ENCODE measurements at regions not wholly inside any gene's neighbourhood (a gene's known extent, or its start where the extent isn't known, plus 50 kb on each side); places are given as distances from the start of the nearest gene placed in this dataset.
"Not testable (repeated sequence)": the region's sequence is repeated elsewhere in the genome, so short reads cannot be mapped to it uniquely, and the experiment has no call there.

DNA sequence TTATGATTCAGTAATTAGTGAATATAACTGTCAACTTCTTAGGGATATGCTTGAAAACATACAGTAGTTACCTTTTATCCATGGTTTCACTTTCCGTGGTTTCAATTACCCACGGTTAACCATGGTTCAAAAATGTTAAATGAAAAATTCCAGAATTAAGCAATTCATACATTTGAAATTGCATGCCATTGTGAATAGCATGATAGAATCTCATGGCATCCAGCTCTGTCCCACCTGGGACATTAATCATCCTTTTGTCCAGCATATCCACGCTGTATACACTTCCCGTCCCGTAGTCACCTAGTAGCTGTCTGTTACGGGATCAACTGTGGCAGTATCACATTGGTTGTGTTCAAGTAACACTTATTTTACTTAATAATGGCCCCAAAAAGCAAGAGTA lies 781.7 kb upstream of the CITED2 start:
- TF ChIP-seq EZH2phosphoT487 (IDR thresholded peaks at IDR 0.05; ENCODE audit: insufficient read depth, low read depth) (no peak), EZH2 (IDR thresholded peaks at IDR 0.05; ENCODE audit: insufficient read depth, poor library complexity, severe bottlenecking) (no peak)
- Histone ChIP-seq H3K9me2 (ENCODE audit: insufficient read depth) (no peaks in the 10 kb centered on the region), H3K36me3 (ENCODE audit: low read depth) (no peaks in the 10 kb centered on the region), H3K27me3 (replicated peaks; ENCODE audit: insufficient read depth) (no peaks in the 10 kb centered on the region), H3K9ac (no peak overlapping the region), H3K9me3 (ENCODE audit: low read depth) (no peaks in the 10 kb centered on the region), H2AFZ (no peak overlapping the region), H3K27ac (no peak overlapping the region), H3K4me3 (no peak overlapping the region), H3F3A (ENCODE audit: insufficient read depth) (no peaks in the 10 kb centered on the region), H3K79me2 (ENCODE audit: insufficient read depth) (no peaks in the 10 kb centered on the region), H4K20me1 (ENCODE audit: insufficient read depth) (no peaks in the 10 kb centered on the region), H3K4me2 (ENCODE audit: unreplicated experiment) (no peak overlapping the region), H3K4me1 (ENCODE audit: insufficient read depth) (no peaks in the 10 kb centered on the region)
- WGBS, 2 experiments (ENCODE audit: low coverage in 1 of 2, low lambda C conversion rate in 2 of 2, missing lambda C conversion rate in 2 of 2): 91 to 96% methylated on average over 6 of the region's 6 CpGs
- in situ Hi-C loops (cut with MboI): no loop called here
- no peak for DNase-seq

DNA sequence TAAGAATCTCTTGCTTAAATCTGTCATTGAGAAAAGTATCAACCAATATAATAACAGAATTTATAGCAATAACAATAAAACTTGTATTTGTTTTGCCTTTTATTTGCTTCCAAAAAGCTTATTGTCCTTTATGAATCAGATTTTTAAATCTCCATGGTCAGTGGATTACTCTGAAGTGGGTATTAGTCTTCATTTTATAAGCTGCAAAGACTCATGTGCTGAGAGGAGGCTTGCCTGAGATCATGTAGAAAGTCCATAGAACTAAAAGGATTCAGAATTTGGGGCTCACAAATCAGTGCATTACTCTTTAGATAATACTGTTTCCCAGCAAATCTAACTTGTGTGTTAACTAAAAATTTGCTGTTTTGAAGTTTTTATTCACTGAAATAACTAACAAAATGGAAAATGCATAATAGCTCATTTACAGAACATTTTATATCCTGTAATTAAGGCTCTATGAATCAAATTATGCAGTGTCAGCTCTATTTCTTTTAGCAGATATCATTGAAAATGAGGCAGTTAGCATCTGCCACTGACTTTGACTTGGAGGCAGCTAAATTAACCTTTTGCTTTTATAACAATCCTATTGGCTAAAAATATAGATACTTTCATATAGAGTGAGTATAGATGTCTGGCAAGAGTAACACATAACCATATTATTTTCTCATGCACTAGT lies 781.1 kb upstream of the CITED2 start:
- TF ChIP-seq EZH2phosphoT487 (IDR thresholded peaks at IDR 0.05; ENCODE audit: insufficient read depth, low read depth) (no peak), EZH2 (IDR thresholded peaks at IDR 0.05; ENCODE audit: insufficient read depth, poor library complexity, severe bottlenecking) (no peak)
- Histone ChIP-seq H3K27me3 (replicated peaks; ENCODE audit: insufficient read depth) (no peaks in the 10 kb centered on the region), H2AFZ (no peak overlapping the region), H3K4me2 (ENCODE audit: unreplicated experiment) (no peak overlapping the region), H3K9ac (no peak overlapping the region), H3K9me3 (ENCODE audit: low read depth) (no peaks in the 10 kb centered on the region), H3K4me1 (ENCODE audit: insufficient read depth) (no peaks in the 10 kb centered on the region), H3K27ac (no peak overlapping the region), H3K4me3 (no peak overlapping the region), H3K36me3 (ENCODE audit: low read depth) (no peaks in the 10 kb centered on the region), H3F3A (ENCODE audit: insufficient read depth) (no peaks in the 10 kb centered on the region), H3K79me2 (ENCODE audit: insufficient read depth) (no peaks in the 10 kb centered on the region), H4K20me1 (ENCODE audit: insufficient read depth) (no peaks in the 10 kb centered on the region), H3K9me2 (ENCODE audit: insufficient read depth) (no peaks in the 10 kb centered on the region)
- no peak for DNase-seq
- in situ Hi-C loops (cut with MboI): no loop called here

DNA sequence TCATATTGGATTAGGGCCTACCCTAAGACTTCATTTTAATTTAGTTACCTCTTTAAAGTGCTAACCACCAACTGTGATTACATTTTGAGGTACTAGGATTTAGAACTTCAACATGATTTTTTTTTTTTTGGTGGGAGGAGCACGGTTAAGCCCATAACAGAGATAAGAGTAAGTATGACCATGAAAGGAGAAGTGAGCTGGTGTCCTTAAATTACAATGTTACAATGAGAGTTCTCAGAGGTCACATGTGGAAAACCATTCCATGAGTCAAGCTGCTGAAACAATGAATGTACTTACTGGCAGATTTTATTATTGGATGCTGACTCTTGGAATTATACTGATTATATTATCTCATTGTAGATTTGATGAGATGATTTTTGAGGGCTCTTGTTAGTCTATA lies 779.3 kb upstream of the CITED2 start:
- no peaks in the 10 kb centered on the region for H3K79me2 ChIP-seq (ENCODE audit: insufficient read depth)
- no peak for DNase-seq
- H3K4me3 ChIP-seq: no peak overlapping the region
- no peaks in the 10 kb centered on the region for H3K36me3 ChIP-seq (ENCODE audit: low read depth)
- no peaks in the 10 kb centered on the region for H3K4me1 ChIP-seq (ENCODE audit: insufficient read depth)
- WGBS, 2 experiments (ENCODE audit: low coverage in 1 of 2, low lambda C conversion rate in 2 of 2, missing lambda C conversion rate in 2 of 2): 94 to 96% methylated on average over 1 of the region's 1 CpG
- H3K27ac ChIP-seq: no peak overlapping the region
- no peak overlapping the region for H3K4me2 ChIP-seq (ENCODE audit: unreplicated experiment)
- H4K20me1 ChIP-seq (ENCODE audit: insufficient read depth): no peaks in the 10 kb centered on the region
- H3F3A ChIP-seq (ENCODE audit: insufficient read depth): no peaks in the 10 kb centered on the region
- H3K9me2 ChIP-seq (ENCODE audit: insufficient read depth): no peaks in the 10 kb centered on the region
- H3K27me3 ChIP-seq (replicated peaks; ENCODE audit: insufficient read depth): no peaks in the 10 kb centered on the region
- 0 out of 2 replicates have a peak overlapping the region, but pooled peaks have one; percentile 5 for H2AFZ ChIP-seq
- in situ Hi-C loops (cut with MboI): no loop called here
- no peaks in the 10 kb centered on the region for H3K9me3 ChIP-seq (ENCODE audit: low read depth)
- TF ChIP-seq EZH2phosphoT487 (IDR thresholded peaks at IDR 0.05; ENCODE audit: insufficient read depth, low read depth) (no peak), EZH2 (IDR thresholded peaks at IDR 0.05; ENCODE audit: insufficient read depth, poor library complexity, severe bottlenecking) (no peak)
- H3K9ac ChIP-seq: no peak overlapping the region

DNA sequence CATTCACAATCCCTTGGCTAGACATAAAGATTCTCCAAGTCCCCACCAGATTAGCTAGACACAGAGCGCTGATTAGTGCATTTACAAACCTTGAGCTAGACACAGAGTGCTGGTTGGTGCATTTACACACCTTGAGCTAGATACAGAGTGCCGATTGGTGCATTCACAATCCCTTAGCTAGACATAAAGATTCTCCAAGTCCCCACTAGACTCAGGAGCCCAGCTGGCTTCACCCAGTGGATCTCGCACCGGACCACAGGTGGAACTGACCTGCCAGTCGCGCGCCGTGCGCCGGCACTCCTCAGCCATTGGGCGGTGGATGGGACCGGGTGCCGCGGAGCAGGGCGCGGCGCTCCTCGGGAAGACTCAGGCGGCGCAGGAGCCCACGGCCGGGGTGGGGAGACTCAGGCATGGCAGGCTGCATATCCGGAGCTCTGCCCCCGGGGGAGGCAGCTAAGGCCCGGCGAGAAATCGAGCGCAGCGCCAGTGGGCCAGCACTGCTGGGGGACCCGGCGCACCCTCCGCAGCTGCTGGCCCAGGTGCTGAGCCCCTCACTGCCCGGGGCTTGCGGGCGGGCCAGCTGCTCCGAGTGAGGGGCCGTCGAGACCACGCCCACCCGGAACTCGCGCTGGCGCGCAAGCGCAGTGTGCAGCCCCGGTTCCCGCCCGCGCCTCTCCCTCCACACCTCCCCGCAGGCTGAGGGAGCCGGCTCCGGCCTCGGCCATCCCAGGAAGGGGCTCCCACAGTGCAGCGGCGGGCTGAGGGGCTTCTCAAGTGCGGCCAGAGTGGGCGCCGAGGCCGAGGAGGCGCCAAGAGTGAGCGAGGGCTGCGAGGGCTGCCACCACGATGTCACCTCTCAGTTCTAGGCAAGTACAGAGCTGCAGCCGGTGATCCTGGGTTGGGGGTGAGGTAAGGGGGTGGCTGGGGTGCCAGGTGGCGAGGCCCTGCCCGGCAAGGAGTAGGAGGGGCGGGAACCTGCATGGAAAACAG lies 773.7 kb upstream of the CITED2 start:
- H3K27ac ChIP-seq; H3K36me3 ChIP-seq (ENCODE audit: low read depth); H2AFZ ChIP-seq; H3K4me2 ChIP-seq (ENCODE audit: unreplicated experiment); H3F3A ChIP-seq (ENCODE audit: insufficient read depth); H3K9me2 ChIP-seq (ENCODE audit: insufficient read depth); DNase-seq; H3K9ac ChIP-seq; H3K4me3 ChIP-seq; H3K4me1 ChIP-seq (ENCODE audit: insufficient read depth); H3K9me3 ChIP-seq (ENCODE audit: low read depth); H3K79me2 ChIP-seq (ENCODE audit: insufficient read depth); H4K20me1 ChIP-seq (ENCODE audit: insufficient read depth); in situ Hi-C loops (cut with MboI); H3K27me3 ChIP-seq (replicated peaks; ENCODE audit: insufficient read depth): not testable (repeated sequence)
- 95% methylated on average over 23 to 67 of the region's 67 CpGs for WGBS, 2 experiments (ENCODE audit: low coverage in 1 of 2, low lambda C conversion rate in 2 of 2, missing lambda C conversion rate in 2 of 2)

All from GM23248 (cell line).